ENCODE measurements at regions not wholly inside any gene's neighbourhood (a gene's known extent, or its start where the extent isn't known, plus 50 kb on each side); places are given as distances from the start of the nearest gene placed in this dataset.
"Not testable (repeated sequence)": the region's sequence is repeated elsewhere in the genome, so short reads cannot be mapped to it uniquely, and the experiment has no call there.

DNA sequence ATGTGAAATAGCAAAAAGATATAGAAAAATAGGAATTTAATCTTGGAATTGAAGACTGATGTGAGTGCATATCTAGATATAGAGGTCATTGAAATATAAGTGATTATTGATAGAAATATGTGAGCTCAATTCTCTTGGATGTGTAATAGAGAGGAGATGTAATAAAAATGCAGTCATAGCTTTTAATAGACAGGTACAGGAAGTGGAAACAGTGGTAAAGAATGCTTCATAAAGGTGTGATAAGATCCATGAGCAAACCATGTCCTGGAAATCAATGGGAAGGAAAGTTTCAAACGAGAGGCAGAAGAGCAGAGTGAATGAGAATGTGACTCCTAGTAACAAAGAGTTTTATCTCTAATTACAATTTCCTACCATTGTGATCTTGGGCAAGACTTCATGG lies 634.7 kb upstream of the ZNF804A start:
- peaks cover 1% of the 10 kb centered on the region for H3K4me1 Mint-ChIP-seq (ENCODE audit: low read depth)
- no peak overlapping the region for H3K4me3 Mint-ChIP-seq (ENCODE audit: low read depth)
- DNase-seq (ENCODE audit: low spot score, unreplicated experiment), result no peak
- no peaks in the 10 kb centered on the region for H3K36me3 Mint-ChIP-seq (ENCODE audit: insufficient read depth)
- no peaks in the 10 kb centered on the region for H3K9me3 Mint-ChIP-seq (ENCODE audit: low read depth)
- TF ChIP-seq, protein P1, sequence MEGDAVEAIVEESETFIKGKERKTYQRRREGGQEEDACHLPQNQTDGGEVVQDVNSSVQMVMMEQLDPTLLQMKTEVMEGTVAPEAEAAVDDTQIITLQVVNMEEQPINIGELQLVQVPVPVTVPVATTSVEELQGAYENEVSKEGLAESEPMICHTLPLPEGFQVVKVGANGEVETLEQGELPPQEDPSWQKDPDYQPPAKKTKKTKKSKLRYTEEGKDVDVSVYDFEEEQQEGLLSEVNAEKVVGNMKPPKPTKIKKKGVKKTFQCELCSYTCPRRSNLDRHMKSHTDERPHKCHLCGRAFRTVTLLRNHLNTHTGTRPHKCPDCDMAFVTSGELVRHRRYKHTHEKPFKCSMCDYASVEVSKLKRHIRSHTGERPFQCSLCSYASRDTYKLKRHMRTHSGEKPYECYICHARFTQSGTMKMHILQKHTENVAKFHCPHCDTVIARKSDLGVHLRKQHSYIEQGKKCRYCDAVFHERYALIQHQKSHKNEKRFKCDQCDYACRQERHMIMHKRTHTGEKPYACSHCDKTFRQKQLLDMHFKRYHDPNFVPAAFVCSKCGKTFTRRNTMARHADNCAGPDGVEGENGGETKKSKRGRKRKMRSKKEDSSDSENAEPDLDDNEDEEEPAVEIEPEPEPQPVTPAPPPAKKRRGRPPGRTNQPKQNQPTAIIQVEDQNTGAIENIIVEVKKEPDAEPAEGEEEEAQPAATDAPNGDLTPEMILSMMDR (IDR thresholded peaks at IDR 0.05; ENCODE audit: unreplicated experiment), result no peak
- H3K27me3 Mint-ChIP-seq, result no peaks in the 10 kb centered on the region
- no peak overlapping the region for H3K27ac Mint-ChIP-seq

DNA sequence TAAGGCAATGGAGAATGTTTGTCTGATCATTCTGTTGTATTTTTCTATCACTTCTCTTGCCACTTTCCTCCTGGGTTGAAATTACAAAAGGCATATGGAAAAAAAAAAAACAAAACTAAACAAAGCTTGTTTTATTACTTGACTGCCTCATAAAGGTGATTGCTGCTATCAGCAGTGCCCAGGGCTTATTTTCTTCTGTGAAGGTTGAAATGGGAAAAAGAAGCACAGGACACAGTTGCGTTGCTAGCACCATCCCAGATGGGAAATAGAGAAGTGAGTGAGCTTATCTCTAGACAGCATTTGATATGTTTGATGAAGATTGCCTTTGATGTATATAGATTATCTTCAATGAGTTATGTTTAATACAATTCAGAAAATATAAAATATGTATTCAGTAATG lies 633.8 kb upstream of the ZNF804A start:
- Mint-ChIP-seq H3K27me3 (no peaks in the 10 kb centered on the region), H3K27ac (no peak overlapping the region), H3K9me3 (ENCODE audit: low read depth) (no peaks in the 10 kb centered on the region), H3K4me3 (ENCODE audit: low read depth) (no peak overlapping the region), H3K36me3 (ENCODE audit: insufficient read depth) (no peaks in the 10 kb centered on the region), H3K4me1 (ENCODE audit: low read depth) (peaks cover 1% of the 10 kb centered on the region)
- DNase-seq (ENCODE audit: low spot score, unreplicated experiment), result no peak
- TF ChIP-seq, protein P1 (IDR thresholded peaks at IDR 0.05; ENCODE audit: unreplicated experiment), result no peak

DNA sequence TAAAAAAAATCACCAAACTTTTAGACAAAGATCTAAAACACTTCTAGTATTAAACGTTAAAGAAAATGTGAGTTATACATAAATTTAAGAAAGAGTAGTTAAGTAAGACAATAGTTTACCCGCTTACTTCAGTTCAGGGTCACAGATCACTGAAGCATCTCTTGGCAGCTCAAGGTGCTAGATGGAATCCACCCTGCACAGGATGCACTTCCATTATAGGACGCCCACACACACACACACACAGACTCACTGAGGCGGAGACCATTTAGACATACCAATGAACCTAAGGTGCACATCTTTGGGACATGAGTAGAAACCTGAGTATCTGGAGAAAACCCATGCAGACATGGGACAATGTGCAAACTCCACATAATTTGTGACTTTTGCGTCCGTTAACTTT lies 630.6 kb upstream of the ZNF804A start:
- DNase-seq (ENCODE audit: low spot score, unreplicated experiment), result no peak
- TF ChIP-seq, protein P1 (IDR thresholded peaks at IDR 0.05; ENCODE audit: unreplicated experiment), result no peak
- Mint-ChIP-seq H3K36me3 (ENCODE audit: insufficient read depth) (no peaks in the 10 kb centered on the region), H3K4me1 (ENCODE audit: low read depth) (peaks cover 1% of the 10 kb centered on the region), H3K27ac (no peak overlapping the region), H3K4me3 (ENCODE audit: low read depth) (no peak overlapping the region), H3K9me3 (ENCODE audit: low read depth) (no peaks in the 10 kb centered on the region), H3K27me3 (no peaks in the 10 kb centered on the region)

DNA sequence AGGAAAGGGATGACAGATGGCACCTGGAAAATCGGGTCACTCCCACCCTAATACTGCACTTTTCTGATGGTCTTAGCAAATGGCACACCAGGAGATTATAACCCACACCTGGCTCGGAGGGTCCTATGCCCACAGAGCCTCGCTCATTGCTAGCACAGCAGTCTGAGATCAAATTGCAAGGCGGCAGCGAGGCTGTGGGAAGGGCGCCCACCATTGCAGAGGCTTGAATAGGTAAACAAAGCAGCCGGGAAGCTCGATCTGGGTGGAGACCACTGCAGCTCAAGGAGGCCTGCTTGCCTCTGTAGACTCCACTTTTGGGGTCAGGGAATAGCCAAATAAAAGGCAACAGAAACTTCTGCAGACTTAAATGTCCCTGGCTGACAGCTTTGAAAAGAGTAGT lies 622.7 kb upstream of the ZNF804A start:
- H3K27me3 Mint-ChIP-seq; DNase-seq (ENCODE audit: low spot score, unreplicated experiment); H3K36me3 Mint-ChIP-seq (ENCODE audit: insufficient read depth); H3K4me3 Mint-ChIP-seq (ENCODE audit: low read depth); H3K4me1 Mint-ChIP-seq (ENCODE audit: low read depth); H3K27ac Mint-ChIP-seq: not testable (repeated sequence)
- peaks cover 20% of the 10 kb centered on the region for H3K9me3 Mint-ChIP-seq (ENCODE audit: low read depth)

DNA sequence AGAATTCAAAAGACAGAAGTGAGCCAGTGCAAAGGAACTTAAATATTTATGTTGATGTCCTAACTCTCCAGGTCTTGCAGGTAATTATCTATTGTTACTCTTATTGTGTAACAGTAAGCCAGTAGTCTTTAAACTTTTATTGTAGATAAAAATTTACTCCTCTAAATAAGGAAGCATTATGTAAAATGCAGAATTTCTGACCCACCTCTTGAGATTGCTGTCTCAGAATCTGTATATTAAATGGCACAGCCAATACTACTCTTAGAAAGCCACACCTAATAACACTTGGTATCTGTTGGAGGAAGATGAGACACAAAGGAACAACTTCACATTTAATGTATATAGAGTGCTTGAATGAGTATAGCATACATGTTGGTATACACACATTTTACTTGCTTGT lies 613.5 kb upstream of the ZNF804A start:
- TF ChIP-seq, protein P1 (IDR thresholded peaks at IDR 0.05; ENCODE audit: unreplicated experiment), result no peak
- no peak overlapping the region for H3K27ac Mint-ChIP-seq
- no peaks in the 10 kb centered on the region for H3K4me1 Mint-ChIP-seq (ENCODE audit: low read depth)
- H3K4me3 Mint-ChIP-seq (ENCODE audit: low read depth), result no peak overlapping the region
- H3K9me3 Mint-ChIP-seq (ENCODE audit: low read depth), result no peaks in the 10 kb centered on the region
- H3K27me3 Mint-ChIP-seq, result no peaks in the 10 kb centered on the region
- no peaks in the 10 kb centered on the region for H3K36me3 Mint-ChIP-seq (ENCODE audit: insufficient read depth)
- no peak for DNase-seq (ENCODE audit: low spot score, unreplicated experiment)

DNA sequence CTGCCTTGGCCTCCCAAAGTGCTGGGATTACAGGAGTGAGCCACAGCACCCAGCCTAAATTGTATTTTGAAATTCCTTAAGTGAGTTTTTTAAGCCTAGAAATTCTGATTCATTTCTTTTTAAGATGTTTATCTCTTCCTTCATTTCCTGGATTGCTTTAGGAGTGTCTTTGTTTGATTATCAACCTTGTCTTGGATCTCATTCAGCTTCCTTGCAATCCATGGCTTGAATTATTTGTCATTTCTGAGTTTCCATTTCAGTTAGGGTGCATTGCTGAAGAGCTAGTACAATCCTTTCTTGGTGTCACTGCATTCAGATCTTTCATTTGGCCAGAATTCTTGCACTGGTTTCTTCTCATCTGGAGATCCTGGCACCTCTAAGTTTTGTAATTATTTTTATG lies 606.4 kb upstream of the ZNF804A start:
- no peaks in the 10 kb centered on the region for H3K9me3 Mint-ChIP-seq (ENCODE audit: low read depth)
- no peak overlapping the region for H3K27ac Mint-ChIP-seq
- TF ChIP-seq, protein P1 (IDR thresholded peaks at IDR 0.05; ENCODE audit: unreplicated experiment), result no peak
- no peaks in the 10 kb centered on the region for H3K27me3 Mint-ChIP-seq
- peaks cover 13% of the 10 kb centered on the region for H3K4me1 Mint-ChIP-seq (ENCODE audit: low read depth)
- H3K36me3 Mint-ChIP-seq (ENCODE audit: insufficient read depth), result no peaks in the 10 kb centered on the region
- DNase-seq (ENCODE audit: low spot score, unreplicated experiment), result no peak
- H3K4me3 Mint-ChIP-seq (ENCODE audit: low read depth), result no peak overlapping the region

Measured in progenitor cell of endocrine pancreas (in vitro differentiated cells).